K562 (cell line): ENCODE measurements at regions not wholly inside any gene's neighbourhood (a gene's known extent, or its start where the extent isn't known, plus 50 kb on each side); places are given as distances from the start of the nearest gene placed in this dataset.
A peak's percentile ranks its signal among the peaks of the same experiment; 100 is the strongest.

ENCODE experiments used
- ARID1B ChIP-seq: fragments of 450-650 bp; IDR thresholded peaks from 2 replicates; pipeline ENCODE4 v1.6.1; 2016; ENCODE audit warnings: antibody characterized with exemption, mild to moderate bottlenecking, inconsistent platforms
- BCLAF1 ChIP-seq, 2 experiments: fragments of 450-650 bp in 1 of 2; IDR thresholded peaks; 2 replicates each; pipeline ENCODE4 v1.6.1; 2011 to 2017; ENCODE audit warnings: low read depth in 2 of 2, antibody characterized with exemption in 1 of 2, borderline replicate concordance in 1 of 2, low read length in 1 of 2, mild to moderate bottlenecking in 1 of 2, mixed read lengths in 1 of 2; ENCODE audit not compliant: control insufficient read depth in 1 of 2
- CEBPB ChIP-seq: fragments of 450-650 bp; IDR thresholded peaks from 2 replicates; pipeline ENCODE4 v1.6.1; 2016; ENCODE audit warnings: missing genetic modification characterization, missing compliant biosample characterization
- CTCF ChIP-seq, 3 experiments: IDR thresholded peaks in 2 of 3; conservative IDR thresholded peaks in 1 of 3; 2 replicates each; pipeline ENCODE4 v1.5.1; 2011 to 2012; ENCODE audit warnings: low read length in 3 of 3, mild to moderate bottlenecking in 3 of 3, control low read depth in 2 of 3, improper control_type of control experiment in 1 of 3, inconsistent platforms in 1 of 3, low read depth in 1 of 3, mixed read lengths in 1 of 3, moderate library complexity in 1 of 3; ENCODE audit not compliant: insufficient read depth in 2 of 3
- CXXC5 ChIP-seq: fragments of 250-450 bp; sonication (Bioruptor Pico); IDR thresholded peaks from 2 replicates; pipeline ENCODE4 v1.8.0; 2022; ENCODE audit warnings: inconsistent platforms, mild to moderate bottlenecking, moderate library complexity
- EP300 ChIP-seq: IDR thresholded peaks from 2 replicates; pipeline ENCODE4 v1.6.1; 2012; ENCODE audit warnings: low read length, improper control_type of control experiment
- HMGN3 ChIP-seq: IDR thresholded peaks from 2 replicates; pipeline ENCODE4 v1.6.1; 2011; ENCODE audit warnings: borderline replicate concordance, low read depth, mild to moderate bottlenecking, mixed read lengths, low read length; ENCODE audit not compliant: insufficient read length; ENCODE audit errors: extremely low read depth
- KLF6 ChIP-seq: fragments of 250-450 bp; sonication (Bioruptor Pico); IDR thresholded peaks from 2 replicates; pipeline ENCODE4 v1.4.0; 2020; ENCODE audit warnings: mild to moderate bottlenecking, moderate library complexity, borderline replicate concordance
- MEIS2 ChIP-seq: fragments of 450-650 bp; IDR thresholded peaks from 2 replicates; pipeline ENCODE4 v1.6.1; 2014; ENCODE audit warnings: mild to moderate bottlenecking; ENCODE audit not compliant: partially characterized antibody
- NBN ChIP-seq: fragments of 450-650 bp; IDR thresholded peaks from 2 replicates; pipeline ENCODE4 v1.6.1; 2016; ENCODE audit warnings: low read depth, mild to moderate bottlenecking
- SMARCA5 ChIP-seq: fragments of 450-650 bp; IDR thresholded peaks from 2 replicates; pipeline ENCODE4 v1.6.1; 2016
- SMARCC2 ChIP-seq: fragments of 450-650 bp; IDR thresholded peaks from 2 replicates; pipeline ENCODE4 v1.6.1; 2017; ENCODE audit warnings: antibody characterized with exemption, moderate library complexity, mild to moderate bottlenecking, low read depth
- TAL1 ChIP-seq: fragments of 450-650 bp; IDR thresholded peaks from 2 replicates; pipeline ENCODE4 v1.6.1; 2016; ENCODE audit warnings: mild to moderate bottlenecking
- ZNF175 ChIP-seq: fragments of 200-800 bp; sonication (Bioruptor generic); IDR thresholded peaks from 2 replicates; pipeline ENCODE4 v1.6.1; 2016; ENCODE audit warnings: low read depth, mild to moderate bottlenecking, missing genetic modification characterization, missing compliant biosample characterization

- TF ChIP-seq CTCF (IDR thresholded peaks at IDR 0.05 in 2 of 3, conservative IDR thresholded peaks at IDR 0.05 in 1 of 3; ENCODE audit: insufficient read depth in 2 of 3, low read depth in 1 of 3, low read length in 3 of 3): peak in 2 of 3 experiments; percentile 42 to 61; a peak in 4 of 6 replicates
- TF ChIP-seq CEBPB: peak; percentile 92
- TF ChIP-seq NBN: peak; percentile 97
- TF ChIP-seq TAL1: peak; percentile 91
- TF ChIP-seq HMGN3: peak; percentile 97
- peak; percentile 98 for TF ChIP-seq ARID1B
- peak; percentile 64; the same call in 1 of the 2 replicates for TF ChIP-seq KLF6 (CRISPR knock-in tag)
- peak; percentile 94 for TF ChIP-seq SMARCC2
- TF ChIP-seq CXXC5: peak; percentile 86
- TF ChIP-seq EP300: peak; percentile 96
- peak; percentile 91 for TF ChIP-seq ZNF175 (CRISPR knock-in tag)
- TF ChIP-seq MEIS2: peak; percentile 100
- TF ChIP-seq SMARCA5: no peak
- peak in 1 of 2 experiments; percentile 67; a peak in 1 of 4 replicates for TF ChIP-seq BCLAF1 (IDR thresholded peaks at IDR 0.05; ENCODE audit: borderline replicate concordance in 1 of 2, control insufficient read depth in 1 of 2, low read depth in 2 of 2, low read length in 1 of 2)
These were observed 60.9 kb upstream of the KCNQ5 start (continued) for GRCh38 chr6:72560721-72561593.
